PC-3 (cell line): ENCODE measurements at regions not wholly inside any gene's neighbourhood (a gene's known extent, or its start where the extent isn't known, plus 50 kb on each side); places are given as distances from the start of the nearest gene placed in this dataset.

Source experiments
- CTCF ChIP-seq: fragments of 300-600 bp; sonication (generic); conservative IDR thresholded peaks from 2 replicates; pipeline ENCODE4 v1.5.1; 2017; ENCODE audit warnings: antibody characterized with exemption, low read depth, mild to moderate bottlenecking, low read length
- EZH2 ChIP-seq: fragments of 300-600 bp; sonication (generic); IDR thresholded peaks from one replicate; pipeline ENCODE4 v1.6.1; 2017; ENCODE audit warnings: antibody characterized with exemption, mild to moderate bottlenecking, low read length; ENCODE audit not compliant: unreplicated experiment
- EZH2phosphoT487 ChIP-seq: fragments of 300-600 bp; sonication (generic); IDR thresholded peaks from 2 replicates; pipeline ENCODE4 v1.6.1; 2018; ENCODE audit warnings: mild to moderate bottlenecking, antibody characterized with exemption, low read length, borderline replicate concordance

- TF ChIP-seq CTCF, result no peak
- TF ChIP-seq EZH2phosphoT487, result no peak
- no peak for TF ChIP-seq EZH2
Measured at GRCh38 chr2:2848621-2849333, 517.7 kb upstream of the MYT1L start.
